ENCODE measurements at regions not wholly inside any gene's neighbourhood (a gene's known extent, or its start where the extent isn't known, plus 50 kb on each side); places are given as distances from the start of the nearest gene placed in this dataset.

DNA sequence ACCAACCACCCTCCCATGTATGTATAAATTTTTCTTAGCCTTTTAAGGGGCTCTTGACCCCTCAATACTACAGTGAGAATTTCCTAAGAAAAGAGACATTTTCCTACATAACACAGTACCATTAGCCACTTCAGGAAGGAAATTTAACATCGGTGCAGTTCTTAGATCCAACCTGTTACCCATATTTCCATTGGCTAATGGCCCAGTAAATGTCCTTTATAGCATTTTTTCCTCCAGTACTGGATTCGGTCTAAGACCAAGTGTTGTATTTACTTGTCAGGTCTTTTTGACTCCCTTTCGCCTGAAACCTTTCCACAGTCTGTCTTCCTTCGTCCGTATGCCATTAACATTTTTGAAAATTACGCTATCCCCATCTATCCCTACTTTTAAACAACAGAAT lies 173.4 kb upstream of the PMEPA1 start:
- in situ Hi-C loops (cut with MboI; ENCODE audit: low sequenced_read_pairs) (no loop called here), intact Hi-C loops (cut with micrococcal nuclease) (no loop called here), dilution Hi-C loops (cut with HindIII; ENCODE audit: low sequenced_read_pairs, unreplicated experiment) (no loop called here)
- BruUV-seq (replicated peaks) = no TSS peak
- no peak overlapping the region for H3K23ac ChIP-seq (ENCODE audit: low read depth, low read length)
- H3K4me1 ChIP-seq (ENCODE audit: control insufficient read depth, insufficient read depth, low read length) = no peaks in the 10 kb centered on the region
- no peak overlapping the region for H2BK20ac ChIP-seq (ENCODE audit: low read depth, low read length)
- no peak overlapping the region for H3K4ac ChIP-seq (ENCODE audit: low read depth, low read length)
- ATAC-seq (ENCODE audit: low read depth) (no peak), DNase-seq (no peak)
- H3K56ac ChIP-seq (ENCODE audit: extremely low read depth, insufficient read depth, low read length) = no peak overlapping the region
- 40% methylated on average over 1 of the region's 6 CpGs; no CpG with 5 or more reads in 1 of the 2 experiments for WGBS, 2 experiments (ENCODE audit: extremely low coverage in 2 of 2, insufficient read length in 1 of 2)
- H4K91ac ChIP-seq (ENCODE audit: insufficient read depth, low read depth, low read length) = no peak overlapping the region
- H2AK9ac ChIP-seq (replicated peaks; ENCODE audit: low read depth, low read length, poor library complexity) = no peak overlapping the region
- no peak for TF ChIP-seq BHLHE40 (IDR thresholded peaks at IDR 0.05; ENCODE audit: low read depth, low read length)
- no peak for TF ChIP-seq USF2 (IDR thresholded peaks at IDR 0.05; ENCODE audit: low read depth, low read length)
- TF ChIP-seq RAD21 (IDR thresholded peaks at IDR 0.05; ENCODE audit: low read length) = no peak
- TF ChIP-seq SMC3 (IDR thresholded peaks at IDR 0.05; ENCODE audit: low read depth, low read length) = no peak
- no peak for TF ChIP-seq FOS (IDR thresholded peaks at IDR 0.05; ENCODE audit: low read depth, low read length)
- TF ChIP-seq, protein P1, sequence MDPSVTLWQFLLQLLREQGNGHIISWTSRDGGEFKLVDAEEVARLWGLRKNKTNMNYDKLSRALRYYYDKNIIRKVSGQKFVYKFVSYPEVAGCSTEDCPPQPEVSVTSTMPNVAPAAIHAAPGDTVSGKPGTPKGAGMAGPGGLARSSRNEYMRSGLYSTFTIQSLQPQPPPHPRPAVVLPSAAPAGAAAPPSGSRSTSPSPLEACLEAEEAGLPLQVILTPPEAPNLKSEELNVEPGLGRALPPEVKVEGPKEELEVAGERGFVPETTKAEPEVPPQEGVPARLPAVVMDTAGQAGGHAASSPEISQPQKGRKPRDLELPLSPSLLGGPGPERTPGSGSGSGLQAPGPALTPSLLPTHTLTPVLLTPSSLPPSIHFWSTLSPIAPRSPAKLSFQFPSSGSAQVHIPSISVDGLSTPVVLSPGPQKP (IDR thresholded peaks at IDR 0.05; ENCODE audit: borderline replicate concordance, low read depth, low read length) = no peak
- TF ChIP-seq CTCF (conservative IDR thresholded peaks at IDR 0.05; ENCODE audit: low read depth, low read length) = no peak
- no peak for TF ChIP-seq POLR2A (IDR thresholded peaks at IDR 0.05; ENCODE audit: low read depth, low read length)
- no peak for TF ChIP-seq RFX5 (IDR thresholded peaks at IDR 0.05; ENCODE audit: low read depth, low read length)
- ChIA-PET CTCF (no interaction called here), POLR2A (ENCODE audit: unreplicated experiment) (no interaction called here)
- H3K4me2 ChIP-seq (ENCODE audit: low read depth, low read length) = no peak overlapping the region
- H2AFZ ChIP-seq (replicated peaks; ENCODE audit: low read length, poor library complexity) = no peak overlapping the region
- no peak overlapping the region for H3K18ac ChIP-seq (ENCODE audit: low read depth, low read length)
- no peak overlapping the region for H3K4me3 ChIP-seq (ENCODE audit: insufficient read depth, low read depth, low read length)
- no peaks in the 10 kb centered on the region for H3K9me3 ChIP-seq (ENCODE audit: control insufficient read depth, insufficient read depth, low read length)
- H3K79me1 ChIP-seq (ENCODE audit: low read depth in 1 of 2, low read length in 2 of 2) = no peaks in the 10 kb centered on the region
- H3K9ac ChIP-seq (ENCODE audit: low read depth, low read length) = no peak overlapping the region
- H3K9me1 ChIP-seq (ENCODE audit: insufficient read depth, low read length) = no peaks in the 10 kb centered on the region
- peaks cover 25% of the 10 kb centered on the region for H3K27me3 ChIP-seq (ENCODE audit: control insufficient read depth, insufficient read depth, low read length)
- H3K14ac ChIP-seq (replicated peaks; ENCODE audit: low read depth, low read length) = no peak overlapping the region
- H3K27ac ChIP-seq (ENCODE audit: insufficient read depth, low read length) = no peak overlapping the region
- no peak overlapping the region for H4K5ac ChIP-seq (ENCODE audit: low read depth, low read length)
- H2AK5ac ChIP-seq (ENCODE audit: low read depth, low read length) = no peak overlapping the region
- H4K8ac ChIP-seq (ENCODE audit: low read depth in 2 of 2, low read length in 2 of 2) = no peak overlapping the region
- H3K36me3 ChIP-seq (ENCODE audit: control insufficient read depth, insufficient read depth, low read length) = no peaks in the 10 kb centered on the region
- no peak overlapping the region for H2BK15ac ChIP-seq (ENCODE audit: low read depth, low read length)
- no peak overlapping the region for H2BK120ac ChIP-seq (ENCODE audit: low read depth, low read length)
- H4K20me1 ChIP-seq (ENCODE audit: insufficient read depth, low read length) = no peaks in the 10 kb centered on the region
- no peak overlapping the region for H2BK5ac ChIP-seq (ENCODE audit: low read depth, low read length, poor library complexity, severe bottlenecking)

All from IMR-90 (cell line).